ENCODE measurements at regions not wholly inside any gene's neighbourhood (a gene's known extent, or its start where the extent isn't known, plus 50 kb on each side); places are given as distances from the start of the nearest gene placed in this dataset.

GRCh38 chrX:151796576-151796975 is 62.0 kb downstream of the CNGA2 start:
- no peaks in the 10 kb centered on the region for H3K4me1 Mint-ChIP-seq

GRCh38 chrX:151801980-151802379 is 67.4 kb downstream of the CNGA2 start:
- Mint-ChIP-seq H3K4me1 (peaks cover 4% of the 10 kb centered on the region), H3K27ac (no peak overlapping the region), H3K9me3 (peaks cover 46% of the 10 kb centered on the region), H3K4me3 (no peak overlapping the region), H3K27me3 (ENCODE audit: low read depth) (no peaks in the 10 kb centered on the region), H3K36me3 (no peaks in the 10 kb centered on the region)
- TF ChIP-seq CTCF (IDR thresholded peaks at IDR 0.05; ENCODE audit: unreplicated experiment): no peak
- DNase-seq (ENCODE audit: low spot score in 2 of 2, unreplicated experiment in 2 of 2): no peak

More at GRCh38 chrX:151796576-151796975, 62.0 kb downstream of the CNGA2 start:
- DNase-seq (ENCODE audit: low spot score in 2 of 2, unreplicated experiment in 2 of 2): no peak
- no peaks in the 10 kb centered on the region for H3K27me3 Mint-ChIP-seq (ENCODE audit: low read depth)
- H3K9me3 Mint-ChIP-seq: peaks cover 50% of the 10 kb centered on the region
- no peak overlapping the region for H3K4me3 Mint-ChIP-seq
- H3K27ac Mint-ChIP-seq: no peak overlapping the region
- no peak for TF ChIP-seq CTCF (IDR thresholded peaks at IDR 0.05; ENCODE audit: unreplicated experiment)
- H3K36me3 Mint-ChIP-seq: no peaks in the 10 kb centered on the region

- no peak for DNase-seq (ENCODE audit: low spot score in 2 of 2, unreplicated experiment in 2 of 2)
- no peak overlapping the region for H3K4me3 Mint-ChIP-seq
- H3K27ac Mint-ChIP-seq: no peak overlapping the region
- H3K9me3 Mint-ChIP-seq: peaks cover 34% of the 10 kb centered on the region
- no peak for TF ChIP-seq CTCF (IDR thresholded peaks at IDR 0.05; ENCODE audit: unreplicated experiment)
- peaks cover 7% of the 10 kb centered on the region for H3K4me1 Mint-ChIP-seq
- H3K27me3 Mint-ChIP-seq (ENCODE audit: low read depth): no peaks in the 10 kb centered on the region
- no peaks in the 10 kb centered on the region for H3K36me3 Mint-ChIP-seq
These were observed 72.5 kb downstream of the CNGA2 start for GRCh38 chrX:151806967-151807540.

GRCh38 chrX:151812661-151813060 is 78.1 kb downstream of the CNGA2 start:
- Mint-ChIP-seq H3K36me3 (no peaks in the 10 kb centered on the region), H3K9me3 (peaks cover 9% of the 10 kb centered on the region), H3K4me1 (peaks cover 2% of the 10 kb centered on the region), H3K27ac (no peak overlapping the region), H3K27me3 (ENCODE audit: low read depth) (no peaks in the 10 kb centered on the region), H3K4me3 (no peak overlapping the region)
- TF ChIP-seq CTCF (IDR thresholded peaks at IDR 0.05; ENCODE audit: unreplicated experiment): no peak
- DNase-seq (ENCODE audit: low spot score in 2 of 2, unreplicated experiment in 2 of 2): no peak

- no peak for TF ChIP-seq CTCF (IDR thresholded peaks at IDR 0.05; ENCODE audit: unreplicated experiment)
- no peaks in the 10 kb centered on the region for H3K27me3 Mint-ChIP-seq (ENCODE audit: low read depth)
- no peak overlapping the region for H3K4me3 Mint-ChIP-seq
- no peak for DNase-seq (ENCODE audit: low spot score in 2 of 2, unreplicated experiment in 2 of 2)
- H3K36me3 Mint-ChIP-seq: no peaks in the 10 kb centered on the region
- H3K9me3 Mint-ChIP-seq: no peaks in the 10 kb centered on the region
- H3K27ac Mint-ChIP-seq: no peak overlapping the region
- H3K4me1 Mint-ChIP-seq: peaks cover 2% of the 10 kb centered on the region
These were observed 80.2 kb downstream of the CNGA2 start for GRCh38 chrX:151814767-151815166.

- Mint-ChIP-seq H3K27ac (no peak overlapping the region), H3K4me3 (no peak overlapping the region), H3K27me3 (ENCODE audit: low read depth) (no peaks in the 10 kb centered on the region), H3K36me3 (no peaks in the 10 kb centered on the region), H3K4me1 (peaks cover 2% of the 10 kb centered on the region), H3K9me3 (no peaks in the 10 kb centered on the region)
- TF ChIP-seq CTCF (IDR thresholded peaks at IDR 0.05; ENCODE audit: unreplicated experiment): no peak
- DNase-seq (ENCODE audit: low spot score in 2 of 2, unreplicated experiment in 2 of 2): no peak
These were observed 80.9 kb downstream of the CNGA2 start for GRCh38 chrX:151815398-151815797.
